ENCODE measurements at regions not wholly inside any gene's neighbourhood (a gene's known extent, or its start where the extent isn't known, plus 50 kb on each side); places are given as distances from the start of the nearest gene placed in this dataset.

- no peak for DNase-seq
Measured at GRCh38 chr2:59528525-59528924, 1024.9 kb downstream of the BCL11A start.

- no peak for DNase-seq
Measured at GRCh38 chr2:59502981-59503380, 1050.5 kb downstream of the BCL11A start.

GRCh38 chr2:59490994-59491393, 1062.5 kb downstream of the BCL11A start:
- DNase-seq, result no peak

- DNase-seq, result no peak
Measured at GRCh38 chr2:59490192-59490591, 1063.3 kb downstream of the BCL11A start.

GRCh38 chr2:59484673-59485072, 1068.8 kb downstream of the BCL11A start:
- no peak for DNase-seq

GRCh38 chr2:59463426-59463825, 1090.0 kb downstream of the BCL11A start:
- DNase-seq, result no peak

GRCh38 chr2:59462422-59463197, 1090.8 kb downstream of the BCL11A start:
- no peak for DNase-seq

- DNase-seq, result no peak
Measured at GRCh38 chr2:59461127-59461526, 1092.3 kb downstream of the BCL11A start.

- DNase-seq, result no peak
Measured at GRCh38 chr2:59458800-59459199, 1094.7 kb downstream of the BCL11A start.

- no peak for DNase-seq
Measured at GRCh38 chr2:59456285-59456684, 1097.2 kb downstream of the BCL11A start.

- DNase-seq, result peak in 1 of 2 donors; percentile 15
Measured at GRCh38 chr2:59449274-59449673, 1104.2 kb downstream of the BCL11A start.

GRCh38 chr2:59440491-59440890, 1113.0 kb downstream of the BCL11A start:
- no peak for DNase-seq

GRCh38 chr2:59435635-59436034, 1117.8 kb downstream of the BCL11A start:
- DNase-seq, result no peak

GRCh38 chr2:59428940-59429339, 1124.5 kb downstream of the BCL11A start:
- DNase-seq, result no peak

- DNase-seq, result no peak
Measured at GRCh38 chr2:59427980-59428379, 1125.5 kb downstream of the BCL11A start.

- no peak for DNase-seq
Measured at GRCh38 chr2:59425247-59425646, 1128.2 kb downstream of the BCL11A start.

GRCh38 chr2:59413751-59414570, 1139.5 kb downstream of the BCL11A start:
- DNase-seq, result peak in 1 of 2 donors; percentile 1

- DNase-seq, result no peak
Measured at GRCh38 chr2:59399126-59399525, 1154.3 kb downstream of the BCL11A start.

GRCh38 chr2:59398081-59398480, 1155.4 kb downstream of the BCL11A start:
- no peak for DNase-seq

- no peak for DNase-seq
Measured at GRCh38 chr2:59395119-59395518, 1154.0 kb upstream of the FANCL start.

- no peak for DNase-seq
Measured at GRCh38 chr2:59391896-59392295, 1150.8 kb upstream of the FANCL start.

GRCh38 chr2:59390581-59390980, 1149.5 kb upstream of the FANCL start:
- DNase-seq, result no peak

- no peak for DNase-seq
Measured at GRCh38 chr2:59389240-59389639, 1148.1 kb upstream of the FANCL start.

- DNase-seq, result no peak
Measured at GRCh38 chr2:59385971-59386370, 1144.8 kb upstream of the FANCL start.
